DND-41 (cell line): ENCODE measurements at regions not wholly inside any gene's neighbourhood (a gene's known extent, or its start where the extent isn't known, plus 50 kb on each side); places are given as distances from the start of the nearest gene placed in this dataset.
"Not testable (repeated sequence)": the region's sequence is repeated elsewhere in the genome, so short reads cannot be mapped to it uniquely, and the experiment has no call there.

ENCODE experiments used
- ATAC-seq: fragments of 200-7000 bp; cut with Tn5 transposase; 3 replicates; pipeline ENCODE4 v1.9.1; 2021; ENCODE audit warnings: low read depth; ENCODE audit not compliant: insufficient read depth
- DNase-seq: peaks from one replicate; pipeline ENCODE4 v3.0.0-alpha.2; 2020
- H2AFZ ChIP-seq: 2 replicates; pipeline ENCODE4 v1.6.0; 2012; ENCODE audit warnings: low read depth, low read length
- H3K27ac ChIP-seq: 2 replicates; pipeline ENCODE4 v1.5.1; 2012; ENCODE audit warnings: low read length, inconsistent platforms
- H3K27me3 ChIP-seq: fragments of 200-600 bp; sonication (generic); 2 replicates; pipeline ENCODE4 v1.6.0; 2012; ENCODE audit warnings: low read length, mild to moderate bottlenecking, inconsistent platforms; ENCODE audit not compliant: insufficient read depth, poor library complexity
- H3K36me3 ChIP-seq: 2 replicates; pipeline ENCODE4 v1.5.1; 2012; ENCODE audit warnings: low read length, inconsistent platforms; ENCODE audit not compliant: insufficient read depth
- H3K4me1 ChIP-seq: 2 replicates; pipeline ENCODE4 v1.5.1; 2012; ENCODE audit warnings: mild to moderate bottlenecking, low read length; ENCODE audit not compliant: insufficient read depth
- H3K4me2 ChIP-seq: 2 replicates; pipeline ENCODE4 v1.6.0; 2012; ENCODE audit warnings: mild to moderate bottlenecking, moderate library complexity, low read length, inconsistent platforms; ENCODE audit not compliant: insufficient read depth
- H3K4me3 ChIP-seq, 2 experiments: fragments of 200-600 bp in 1 of 2; shearing (Covaris generic) in 1 of 2; 2 replicates each; pipeline ENCODE4 v1.5.1; 2012 to 2016; ENCODE audit warnings: inconsistent platforms in 2 of 2, low read length in 2 of 2, mild to moderate bottlenecking in 2 of 2, low read depth in 1 of 2, moderate library complexity in 1 of 2
- H3K79me2 ChIP-seq: 2 replicates; pipeline ENCODE4 v1.6.0; 2012; ENCODE audit warnings: low read length, inconsistent platforms; ENCODE audit not compliant: insufficient read depth
- H3K9ac ChIP-seq: 2 replicates; pipeline ENCODE4 v1.6.0; 2012; ENCODE audit warnings: low read depth, mild to moderate bottlenecking, inconsistent platforms, low read length, moderate library complexity
- H3K9me3 ChIP-seq: 2 replicates; pipeline ENCODE4 v1.5.1; 2012; ENCODE audit warnings: low read length, moderate library complexity, mild to moderate bottlenecking, inconsistent platforms; ENCODE audit not compliant: insufficient read depth, severe bottlenecking
- H4K20me1 ChIP-seq: 2 replicates; pipeline ENCODE4 v1.6.0; 2012; ENCODE audit warnings: low read length; ENCODE audit not compliant: insufficient read depth
- EZH2 ChIP-seq: IDR thresholded peaks from 3 replicates; pipeline ENCODE4 v1.6.1; 2012; ENCODE audit warnings: borderline replicate concordance, low read depth, mild to moderate bottlenecking, moderate library complexity, low read length, inconsistent platforms; ENCODE audit not compliant: severe bottlenecking
- TF ChIP-seq, protein P1 (sequence below): IDR thresholded peaks from 2 replicates; pipeline ENCODE4 v1.5.1; 2012; ENCODE audit warnings: borderline replicate concordance, low read length, moderate library complexity, mild to moderate bottlenecking; ENCODE audit not compliant: poor library complexity, severe bottlenecking; ENCODE audit errors: extremely low read depth

GRCh38 chr1:14404862-14405301, 193.6 kb upstream of the KAZN start:
- no peak overlapping the region for H2AFZ ChIP-seq
- no peak overlapping the region for H3K4me2 ChIP-seq
- H4K20me1 ChIP-seq, result no peaks in the 10 kb centered on the region
- H3K4me3 ChIP-seq, result no peak overlapping the region
- no peaks in the 10 kb centered on the region for H3K79me2 ChIP-seq
- H3K27me3 ChIP-seq, result no peaks in the 10 kb centered on the region
- no peak for ATAC-seq
- no peak overlapping the region for H3K9ac ChIP-seq
- no peaks in the 10 kb centered on the region for H3K36me3 ChIP-seq
- H3K27ac ChIP-seq, result no peak overlapping the region
- no peaks in the 10 kb centered on the region for H3K9me3 ChIP-seq
- no peaks in the 10 kb centered on the region for H3K4me1 ChIP-seq
- no peak for DNase-seq
- no peak for TF ChIP-seq EZH2
- TF ChIP-seq, protein P1, sequence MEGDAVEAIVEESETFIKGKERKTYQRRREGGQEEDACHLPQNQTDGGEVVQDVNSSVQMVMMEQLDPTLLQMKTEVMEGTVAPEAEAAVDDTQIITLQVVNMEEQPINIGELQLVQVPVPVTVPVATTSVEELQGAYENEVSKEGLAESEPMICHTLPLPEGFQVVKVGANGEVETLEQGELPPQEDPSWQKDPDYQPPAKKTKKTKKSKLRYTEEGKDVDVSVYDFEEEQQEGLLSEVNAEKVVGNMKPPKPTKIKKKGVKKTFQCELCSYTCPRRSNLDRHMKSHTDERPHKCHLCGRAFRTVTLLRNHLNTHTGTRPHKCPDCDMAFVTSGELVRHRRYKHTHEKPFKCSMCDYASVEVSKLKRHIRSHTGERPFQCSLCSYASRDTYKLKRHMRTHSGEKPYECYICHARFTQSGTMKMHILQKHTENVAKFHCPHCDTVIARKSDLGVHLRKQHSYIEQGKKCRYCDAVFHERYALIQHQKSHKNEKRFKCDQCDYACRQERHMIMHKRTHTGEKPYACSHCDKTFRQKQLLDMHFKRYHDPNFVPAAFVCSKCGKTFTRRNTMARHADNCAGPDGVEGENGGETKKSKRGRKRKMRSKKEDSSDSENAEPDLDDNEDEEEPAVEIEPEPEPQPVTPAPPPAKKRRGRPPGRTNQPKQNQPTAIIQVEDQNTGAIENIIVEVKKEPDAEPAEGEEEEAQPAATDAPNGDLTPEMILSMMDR, result no peak

- no peaks in the 10 kb centered on the region for H3K79me2 ChIP-seq
- H3K4me3 ChIP-seq, result no peak overlapping the region
- no peak overlapping the region for H3K9ac ChIP-seq
- H3K27ac ChIP-seq, result no peak overlapping the region
- DNase-seq (no peak), ATAC-seq (no peak)
- H3K36me3 ChIP-seq, result no peaks in the 10 kb centered on the region
- no peak overlapping the region for H3K4me2 ChIP-seq
- no peaks in the 10 kb centered on the region for H4K20me1 ChIP-seq
- no peak overlapping the region for H2AFZ ChIP-seq
- TF ChIP-seq, protein P1, result no peak
- TF ChIP-seq EZH2, result no peak
- no peaks in the 10 kb centered on the region for H3K27me3 ChIP-seq
- H3K4me1 ChIP-seq, result no peaks in the 10 kb centered on the region
- H3K9me3 ChIP-seq, result no peaks in the 10 kb centered on the region
These were observed 186.2 kb upstream of the KAZN start for GRCh38 chr1:14412235-14412634.

- Histone ChIP-seq H2AFZ (no peak overlapping the region), H3K36me3 (no peaks in the 10 kb centered on the region), H3K9ac (no peak overlapping the region), H3K4me1 (no peaks in the 10 kb centered on the region), H3K27ac (no peak overlapping the region), H3K27me3 (no peaks in the 10 kb centered on the region), H3K9me3 (no peaks in the 10 kb centered on the region), H3K4me3 (no peak overlapping the region), H3K79me2 (no peaks in the 10 kb centered on the region), H4K20me1 (no peaks in the 10 kb centered on the region), H3K4me2 (no peak overlapping the region)
- DNase-seq, result no peak
- no peak for ATAC-seq
- TF ChIP-seq, protein P1, result no peak
- TF ChIP-seq EZH2, result no peak
These were observed 184.5 kb upstream of the KAZN start for GRCh38 chr1:14413819-14414490.

- H3K9ac ChIP-seq, result no peak overlapping the region
- no peaks in the 10 kb centered on the region for H3K27me3 ChIP-seq
- ATAC-seq (peak; percentile 64), DNase-seq (peak; percentile 62)
- peak overlapping the region; percentile 14; the same call in 1 of the 2 replicates for H2AFZ ChIP-seq
- no peak overlapping the region for H3K27ac ChIP-seq
- H3K36me3 ChIP-seq, result no peaks in the 10 kb centered on the region
- H3K79me2 ChIP-seq, result no peaks in the 10 kb centered on the region
- no peak overlapping the region for H3K4me2 ChIP-seq
- no peak overlapping the region for H3K4me3 ChIP-seq
- no peaks in the 10 kb centered on the region for H3K4me1 ChIP-seq
- H4K20me1 ChIP-seq, result no peaks in the 10 kb centered on the region
- TF ChIP-seq, protein P1, result peak; percentile 70
- no peak for TF ChIP-seq EZH2
- no peaks in the 10 kb centered on the region for H3K9me3 ChIP-seq
These were observed 183.1 kb upstream of the KAZN start for GRCh38 chr1:14415396-14415795.

- not testable (repeated sequence) for H3K9me3 ChIP-seq, H3K4me1 ChIP-seq, H3K4me3 ChIP-seq, DNase-seq, H3K27me3 ChIP-seq, ATAC-seq, H2AFZ ChIP-seq, H4K20me1 ChIP-seq, H3K9ac ChIP-seq, H3K36me3 ChIP-seq, H3K79me2 ChIP-seq, H3K4me2 ChIP-seq, H3K27ac ChIP-seq
These were observed 178.7 kb upstream of the KAZN start for GRCh38 chr1:14419778-14420218.
